OCI-M1 (cell line): ENCODE measurements at regions not wholly inside any gene's neighbourhood (a gene's known extent, or its start where the extent isn't known, plus 50 kb on each side); places are given as distances from the start of the nearest gene placed in this dataset.
A peak's percentile ranks its signal among the peaks of the same experiment; 100 is the strongest.
"Not testable (repeated sequence)": the region's sequence is repeated elsewhere in the genome, so short reads cannot be mapped to it uniquely, and the experiment has no call there.

Source experiments
- DNase-seq: peaks from one replicate; lab custom pipeline; 2025; lab: John Stamatoyannopoulos, UW

GRCh38 chr7:52260046-52260665 lies 775.3 kb upstream of the POM121L12 start:
- DNase-seq: peak; percentile 35

- no peak for DNase-seq
These were observed 777.5 kb upstream of the POM121L12 start for GRCh38 chr7:52257890-52258289.

GRCh38 chr7:52254396-52255010 lies 780.9 kb upstream of the POM121L12 start:
- DNase-seq: no peak

- DNase-seq: no peak
These were observed 781.5 kb upstream of the POM121L12 start for GRCh38 chr7:52253953-52254352.

- DNase-seq: no peak
These were observed 785.7 kb upstream of the POM121L12 start for GRCh38 chr7:52249741-52250140.

DNA sequence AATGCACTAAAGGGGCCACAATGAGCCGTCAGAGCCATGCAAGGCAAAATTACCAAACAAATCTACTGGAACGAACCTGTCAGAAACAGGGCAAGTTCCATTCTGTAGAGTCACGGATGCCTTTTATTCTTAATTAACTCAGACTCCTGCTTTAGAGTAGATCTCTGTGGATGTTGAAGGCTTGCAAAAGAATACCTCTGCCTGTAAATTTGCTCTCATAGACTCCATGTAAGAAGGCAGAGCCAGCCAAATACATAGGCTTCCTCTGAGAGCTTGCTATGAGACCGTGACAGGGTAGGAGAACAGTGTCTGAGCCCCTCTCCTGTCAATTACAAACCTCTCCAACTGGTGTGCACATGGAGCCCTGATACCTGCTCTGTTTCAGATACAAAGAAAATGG lies 787.9 kb upstream of the POM121L12 start:
- DNase-seq: no peak

GRCh38 chr7:52243685-52244084 lies 791.7 kb upstream of the POM121L12 start:
- no peak for DNase-seq

- no peak for DNase-seq
These were observed 802.2 kb upstream of the POM121L12 start for GRCh38 chr7:52233248-52233647.

- no peak for DNase-seq
These were observed 823.5 kb upstream of the POM121L12 start for GRCh38 chr7:52211930-52212329.

DNA sequence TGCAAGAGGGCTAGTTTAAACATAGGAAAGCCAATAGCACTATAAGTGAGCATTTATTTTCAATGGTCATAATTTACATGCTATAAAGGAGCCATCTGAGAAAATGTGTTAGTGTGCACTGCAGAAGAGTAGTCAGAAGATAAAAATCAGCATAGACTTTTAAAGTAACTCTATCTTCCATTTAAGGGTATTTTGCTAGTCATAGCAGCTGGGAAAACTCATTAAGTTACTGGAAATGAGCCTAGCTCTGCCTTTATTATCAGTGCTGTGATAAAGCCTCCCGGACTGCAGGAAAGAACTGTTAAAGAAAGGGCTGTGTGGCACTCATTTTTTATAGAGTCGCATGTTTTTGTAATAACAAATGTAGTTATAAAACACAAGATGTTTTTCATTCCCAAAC lies 825.8 kb upstream of the POM121L12 start:
- DNase-seq: no peak

GRCh38 chr7:52197221-52197620 lies 838.2 kb upstream of the POM121L12 start:
- DNase-seq: no peak

DNA sequence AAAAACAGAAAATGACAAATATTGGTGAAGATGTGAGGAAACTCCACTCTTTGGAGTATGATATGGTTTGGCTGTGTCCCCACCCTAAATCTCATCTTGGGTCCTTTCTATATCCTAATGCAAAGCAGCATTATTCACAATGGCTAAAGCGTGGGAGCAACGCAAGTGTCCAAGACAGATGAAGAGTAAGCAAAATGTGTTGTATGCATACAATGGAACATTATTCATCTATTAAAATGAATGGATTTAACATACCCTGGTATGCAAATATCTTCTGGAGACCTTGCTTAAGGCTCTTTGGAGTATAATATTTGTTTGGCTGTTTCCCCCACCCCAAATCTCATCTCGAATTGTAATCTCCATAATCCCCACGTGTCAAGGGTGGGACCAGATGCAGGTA lies 839.8 kb upstream of the POM121L12 start:
- no peak for DNase-seq

- no peak for DNase-seq
These were observed 846.2 kb upstream of the POM121L12 start for GRCh38 chr7:52189153-52189778.

- no peak for DNase-seq
These were observed 851.3 kb upstream of the POM121L12 start for GRCh38 chr7:52184006-52184703.

- no peak for DNase-seq
These were observed 855.5 kb upstream of the POM121L12 start for GRCh38 chr7:52179934-52180333.

- DNase-seq: peak; percentile 7
These were observed 851.5 kb upstream of the COBL start for GRCh38 chr7:52168085-52168484.

GRCh38 chr7:52163311-52163710 lies 846.7 kb upstream of the COBL start:
- no peak for DNase-seq

DNA sequence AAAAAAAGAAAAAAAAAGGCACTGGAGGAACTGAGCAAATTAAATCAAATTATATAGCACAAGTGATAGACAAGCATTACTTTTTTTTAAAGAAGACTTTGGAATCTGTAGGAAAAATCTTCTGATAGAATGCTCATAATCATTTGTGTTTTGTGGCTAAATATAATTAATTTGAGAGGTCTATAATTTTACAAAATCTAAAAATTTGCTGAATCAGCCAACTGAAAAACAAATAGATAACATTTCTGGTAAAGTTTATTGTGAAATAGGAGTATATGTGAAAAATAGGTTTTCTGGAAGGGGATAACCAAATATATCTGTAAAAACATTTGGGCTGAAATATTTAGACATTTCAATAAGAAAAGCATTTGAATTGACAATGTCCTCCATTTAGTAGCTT lies 844.9 kb upstream of the COBL start:
- DNase-seq: no peak

DNA sequence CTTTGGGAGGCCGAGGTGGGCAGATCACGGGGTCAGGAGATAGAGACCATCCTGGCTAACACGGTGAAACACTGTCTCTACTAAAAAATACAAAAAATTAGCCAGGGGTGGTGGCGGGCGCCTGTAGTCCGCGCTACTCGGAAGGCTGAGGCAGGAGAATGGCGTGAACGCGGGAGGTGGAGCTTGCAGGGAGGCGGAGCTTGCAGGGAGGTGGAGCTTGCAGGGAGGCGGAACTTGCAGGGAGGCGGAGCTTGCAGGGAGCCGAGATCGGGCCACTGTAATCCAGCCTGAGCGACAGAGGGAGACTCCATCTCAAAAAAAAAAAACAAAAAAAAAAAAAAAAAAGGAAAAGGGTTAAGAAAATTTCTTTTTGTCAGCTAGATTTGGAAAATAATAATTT lies 842.8 kb upstream of the COBL start:
- DNase-seq: not testable (repeated sequence)

DNA sequence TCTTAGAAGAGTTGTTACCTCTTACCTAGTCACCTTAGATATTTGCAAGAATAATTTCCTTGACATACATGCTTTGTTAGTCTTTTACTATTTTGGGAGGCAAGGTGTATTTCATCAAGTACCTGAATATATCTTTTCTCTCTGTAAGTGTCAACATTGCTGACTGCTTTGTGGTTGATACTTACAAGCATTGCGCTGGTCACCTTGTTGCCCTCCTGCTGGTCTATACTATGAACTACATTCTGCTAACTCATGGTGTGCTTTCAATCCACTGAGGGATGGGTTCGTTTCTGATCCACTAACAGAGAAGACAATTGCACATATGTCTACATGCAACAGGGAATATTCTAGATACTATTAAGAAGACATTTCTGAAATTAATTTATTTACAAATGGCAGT lies 837.8 kb upstream of the COBL start:
- peak; percentile 0 for DNase-seq

DNA sequence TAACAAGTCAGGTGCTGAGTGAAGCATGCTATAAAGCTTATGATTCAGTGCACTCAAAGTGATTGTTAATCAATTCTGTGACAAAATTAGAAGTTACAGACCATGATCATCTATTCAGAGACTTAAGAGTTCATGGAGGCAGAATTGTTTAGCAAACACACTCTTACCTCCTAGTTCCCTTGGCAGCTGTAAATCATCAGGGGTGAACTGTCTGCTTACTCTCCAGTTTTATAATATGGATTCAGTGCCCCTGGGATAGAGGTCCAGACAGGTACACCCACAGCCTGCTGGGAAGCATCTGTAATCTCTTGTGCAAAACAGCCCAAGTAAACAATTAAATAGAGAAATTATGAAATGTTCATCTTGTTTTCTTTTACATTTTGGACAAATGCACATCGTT lies 835.0 kb upstream of the COBL start:
- no peak for DNase-seq

GRCh38 chr7:52150952-52151351 lies 834.3 kb upstream of the COBL start:
- no peak for DNase-seq
